LNCaP clone FGC (cell line): ENCODE measurements at regions not wholly inside any gene's neighbourhood (a gene's known extent, or its start where the extent isn't known, plus 50 kb on each side); places are given as distances from the start of the nearest gene placed in this dataset.

ENCODE experiments used
- DNase-seq: peaks from one replicate; pipeline ENCODE4 v3.0.0-alpha.2; 2011; ENCODE audit warnings: low read depth
- H3K4me3 ChIP-seq: 2 replicates; pipeline ENCODE4 v1.5.1; 2011; ENCODE audit warnings: mild to moderate bottlenecking, low read depth, low read length, control low read depth
- TF ChIP-seq, protein P1 (sequence below): IDR thresholded peaks from 2 replicates; pipeline ENCODE4 v1.5.1; 2012; ENCODE audit warnings: mild to moderate bottlenecking; ENCODE audit not compliant: control insufficient read depth, insufficient read depth; ENCODE audit errors: extremely low read depth

DNA sequence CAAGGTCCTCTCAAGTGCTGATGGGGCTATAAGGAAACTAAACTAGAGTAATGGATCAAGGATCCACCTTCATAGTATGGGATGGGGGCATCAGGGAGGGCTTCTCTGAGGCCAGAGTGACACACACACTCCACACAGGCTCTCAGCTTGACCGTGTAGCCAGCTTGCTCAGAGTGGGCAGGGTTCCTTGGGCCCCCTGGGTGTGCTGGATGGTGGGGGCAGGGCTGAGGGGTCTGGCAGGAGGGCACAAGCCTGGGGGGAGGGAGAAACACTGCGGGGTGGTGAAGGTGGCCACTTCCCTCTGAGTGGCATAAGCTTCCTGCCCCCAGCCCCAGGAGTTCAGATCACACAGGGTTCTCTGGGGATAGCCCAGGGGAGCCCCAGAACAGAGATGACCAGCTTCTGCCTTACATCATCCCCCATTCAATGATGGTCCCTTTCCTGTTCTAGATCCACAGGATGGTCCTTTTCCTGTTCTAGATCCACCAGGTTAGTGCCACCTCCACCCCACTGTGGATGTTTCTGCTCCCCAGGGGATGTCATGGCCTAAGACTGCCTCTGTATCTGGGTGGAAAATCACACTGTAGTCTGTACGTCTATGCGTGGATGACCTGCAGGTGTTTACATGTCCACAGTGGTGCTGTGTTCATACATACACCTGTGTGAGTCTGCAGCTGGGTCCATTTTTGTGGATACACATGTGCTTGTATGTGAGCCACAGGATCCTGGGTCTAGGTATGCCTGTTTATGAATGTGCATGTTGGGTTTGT lies 525.0 kb downstream of the PTPRU start:
- no peak for DNase-seq
- TF ChIP-seq, protein P1, sequence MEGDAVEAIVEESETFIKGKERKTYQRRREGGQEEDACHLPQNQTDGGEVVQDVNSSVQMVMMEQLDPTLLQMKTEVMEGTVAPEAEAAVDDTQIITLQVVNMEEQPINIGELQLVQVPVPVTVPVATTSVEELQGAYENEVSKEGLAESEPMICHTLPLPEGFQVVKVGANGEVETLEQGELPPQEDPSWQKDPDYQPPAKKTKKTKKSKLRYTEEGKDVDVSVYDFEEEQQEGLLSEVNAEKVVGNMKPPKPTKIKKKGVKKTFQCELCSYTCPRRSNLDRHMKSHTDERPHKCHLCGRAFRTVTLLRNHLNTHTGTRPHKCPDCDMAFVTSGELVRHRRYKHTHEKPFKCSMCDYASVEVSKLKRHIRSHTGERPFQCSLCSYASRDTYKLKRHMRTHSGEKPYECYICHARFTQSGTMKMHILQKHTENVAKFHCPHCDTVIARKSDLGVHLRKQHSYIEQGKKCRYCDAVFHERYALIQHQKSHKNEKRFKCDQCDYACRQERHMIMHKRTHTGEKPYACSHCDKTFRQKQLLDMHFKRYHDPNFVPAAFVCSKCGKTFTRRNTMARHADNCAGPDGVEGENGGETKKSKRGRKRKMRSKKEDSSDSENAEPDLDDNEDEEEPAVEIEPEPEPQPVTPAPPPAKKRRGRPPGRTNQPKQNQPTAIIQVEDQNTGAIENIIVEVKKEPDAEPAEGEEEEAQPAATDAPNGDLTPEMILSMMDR, result no peak
- no peak overlapping the region for H3K4me3 ChIP-seq

DNA sequence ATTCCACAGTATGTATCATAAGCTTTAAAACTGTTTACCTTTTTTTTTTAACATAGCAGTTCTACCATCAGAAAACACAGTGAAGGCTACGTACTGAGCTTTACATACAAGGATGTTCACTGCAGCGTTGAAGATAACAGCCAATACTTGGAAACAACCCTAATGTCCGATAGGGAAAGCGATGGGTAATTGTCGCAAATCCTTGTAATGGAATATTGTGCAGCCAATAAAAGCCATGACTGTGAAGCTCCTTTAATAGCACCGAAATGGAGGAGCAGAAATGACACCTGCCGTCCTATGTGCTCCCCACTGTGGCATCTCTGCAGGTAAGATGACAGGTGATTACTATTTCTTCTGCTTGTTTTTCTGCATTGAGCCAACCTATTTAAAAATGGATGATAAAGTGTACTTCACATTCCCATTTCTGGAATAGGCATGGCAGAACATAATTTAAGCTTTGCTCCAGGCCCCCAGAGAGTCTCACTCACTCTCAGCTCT lies 523.8 kb downstream of the PTPRU start:
- no peak for DNase-seq
- no peak overlapping the region for H3K4me3 ChIP-seq
- TF ChIP-seq, protein P1, result no peak

DNA sequence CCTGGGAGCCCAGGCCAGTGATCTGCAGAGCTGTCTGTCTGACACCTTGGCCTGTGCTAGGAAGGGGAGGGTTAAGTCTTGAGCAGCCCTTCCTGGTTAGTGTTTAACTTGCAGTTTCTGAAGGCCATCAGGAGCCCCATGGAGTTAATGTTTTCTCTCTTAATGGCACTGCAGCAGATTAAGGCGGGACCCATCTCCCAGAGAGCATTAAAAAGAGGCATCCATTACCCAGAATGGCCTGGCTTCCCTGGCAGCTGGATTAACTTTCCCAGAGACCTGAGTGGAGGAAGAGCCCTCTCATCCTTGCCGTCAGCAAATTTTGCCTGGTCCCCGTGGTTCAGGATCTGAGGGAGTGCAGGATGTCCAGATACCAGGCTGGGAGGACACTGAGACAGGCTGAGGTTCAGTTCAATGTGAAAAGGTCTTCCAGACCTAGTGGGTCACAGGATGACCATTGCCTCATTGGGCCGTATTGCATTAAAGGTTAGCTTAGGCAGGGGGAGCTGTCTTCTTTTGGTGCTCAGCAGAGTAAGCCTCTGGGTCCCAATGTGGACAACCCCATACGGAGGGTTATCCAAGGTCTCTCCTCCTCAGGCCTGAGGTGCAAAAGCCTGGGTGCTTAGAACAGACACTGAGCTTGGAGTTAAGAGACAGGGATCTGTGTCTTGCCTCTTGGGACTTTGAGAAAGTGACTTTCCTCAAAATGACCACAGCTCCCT lies 522.6 kb downstream of the PTPRU start:
- TF ChIP-seq, protein P1, result no peak
- no peak for DNase-seq
- H3K4me3 ChIP-seq, result no peak overlapping the region

DNA sequence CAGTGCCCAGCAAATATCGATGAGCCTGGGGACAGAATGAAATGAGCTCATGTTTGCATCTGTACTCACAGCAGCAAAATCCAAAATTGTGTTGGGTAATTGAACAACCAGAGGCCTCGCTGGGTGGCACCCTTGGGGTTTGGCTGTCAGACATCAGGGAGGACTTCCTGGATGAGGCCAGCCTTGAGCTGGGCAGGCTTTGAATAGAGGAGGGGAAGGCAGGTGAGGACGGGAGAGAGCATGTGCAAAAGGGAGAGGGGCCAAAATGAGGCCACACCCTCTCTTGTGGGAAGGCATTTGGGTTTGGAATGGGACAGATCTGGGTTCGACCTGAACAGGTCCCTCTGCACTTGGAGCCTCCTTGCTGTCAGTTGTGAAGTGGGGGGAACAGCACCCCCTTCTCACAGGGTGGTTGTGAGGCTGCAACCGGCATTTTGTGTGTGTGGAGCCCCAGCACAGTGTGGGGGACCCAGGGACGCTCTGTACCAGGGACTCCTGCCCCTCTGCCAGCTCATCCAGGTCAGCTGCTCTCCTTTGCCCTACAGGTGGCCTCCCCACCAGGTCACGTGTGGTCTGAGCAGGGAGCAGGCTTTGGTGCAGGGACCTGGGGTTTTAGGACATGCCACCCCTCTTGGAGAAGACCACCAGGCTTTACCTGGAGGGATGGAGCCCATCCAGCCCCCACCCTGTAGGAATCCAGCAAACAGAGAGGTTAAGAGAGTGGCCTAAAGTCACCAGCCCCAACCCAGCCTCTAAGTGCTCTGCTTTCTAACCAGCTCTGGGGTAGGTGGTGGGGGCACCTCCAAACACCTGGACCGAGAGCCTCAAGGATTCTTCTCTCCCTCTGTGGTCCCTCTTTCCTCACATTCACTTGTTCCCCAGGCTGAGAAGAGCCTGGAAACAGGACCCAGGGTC lies 521.8 kb downstream of the PTPRU start:
- H3K4me3 ChIP-seq, result no peak overlapping the region

DNA sequence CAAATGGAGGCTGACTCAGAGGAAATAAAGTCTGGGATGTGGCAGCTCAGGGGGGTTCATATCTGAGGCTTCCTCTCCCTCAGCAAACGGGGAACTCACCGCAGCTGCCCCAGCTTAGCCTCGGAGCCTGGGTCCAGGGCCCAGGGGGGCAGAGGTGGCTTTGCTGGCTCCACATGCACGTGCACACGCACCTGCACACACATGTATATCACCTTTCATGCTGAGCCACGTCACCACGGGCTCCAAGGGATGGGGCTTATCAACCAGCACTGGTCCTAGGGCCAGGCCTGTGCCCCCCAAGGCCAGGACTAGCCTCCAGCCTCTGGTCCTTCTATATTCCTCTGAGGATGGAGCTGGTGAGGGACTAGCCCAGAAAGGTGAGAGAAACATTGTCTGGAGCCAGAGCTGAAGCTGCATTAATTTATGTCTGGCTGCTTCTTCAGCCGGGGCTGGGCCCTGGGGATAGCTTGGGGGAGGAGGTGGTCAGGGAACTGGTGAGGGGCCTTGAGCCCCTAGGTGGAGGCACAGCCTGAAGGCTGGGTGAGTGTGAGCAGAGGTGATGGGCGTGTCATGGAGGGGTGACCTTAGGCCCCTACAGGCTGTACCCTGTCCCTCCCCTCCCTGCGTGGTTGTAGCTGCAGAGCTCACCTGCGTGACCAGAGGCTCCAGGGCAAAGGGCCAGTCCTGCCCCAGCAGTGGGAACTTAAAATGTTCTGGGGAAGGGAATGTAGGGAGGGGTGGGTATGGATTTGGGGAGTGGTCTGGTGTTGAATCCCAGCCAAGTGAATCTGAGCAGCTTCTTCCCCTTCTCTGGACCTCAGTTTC lies 520.8 kb downstream of the PTPRU start:
- TF ChIP-seq, protein P1, result no peak
- no peak for DNase-seq
- H3K4me3 ChIP-seq, result no peak overlapping the region

More for the DNA sequence above, 521.8 kb downstream of the PTPRU start:
- no peak for DNase-seq
- TF ChIP-seq, protein P1, result no peak

DNA sequence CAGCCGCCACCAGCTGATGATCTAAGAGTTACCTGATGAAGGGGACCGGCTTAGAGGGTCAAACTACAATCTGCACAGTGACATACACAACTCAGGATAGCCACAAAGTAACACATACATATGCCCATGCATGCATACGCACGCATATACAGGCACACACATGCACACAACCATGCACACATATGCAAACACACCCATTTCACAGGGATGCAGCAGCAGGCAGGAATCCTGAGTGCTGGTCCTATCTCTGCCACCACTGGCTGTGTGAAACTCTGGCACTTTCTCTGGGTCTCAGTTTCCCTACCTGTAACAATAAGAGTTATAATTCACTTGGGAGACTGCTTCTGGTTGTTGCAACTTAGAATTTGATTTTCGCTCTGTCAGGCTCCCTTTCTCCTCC lies 520.2 kb downstream of the PTPRU start:
- TF ChIP-seq, protein P1, result no peak
- H3K4me3 ChIP-seq, result no peak overlapping the region
- no peak for DNase-seq
